Coronary artery (tissue), 2 donors: ENCODE measurements at regions not wholly inside any gene's neighbourhood (a gene's known extent, or its start where the extent isn't known, plus 50 kb on each side); places are given as distances from the start of the nearest gene placed in this dataset.
A peak's percentile ranks its signal among the peaks of the same experiment; 100 is the strongest.

Experiments
- DNase-seq: peaks from one replicate; pipeline ENCODE4 v3.0.0-alpha.2; 2017; ENCODE audit warnings: low spot score
- H3K27ac ChIP-seq, 2 donors: fragments of 200-600 bp; sonication (generic); one replicate each; pipeline ENCODE4 v1.5.1; 2016 to 2019
- H3K4me3 ChIP-seq: fragments of 200-600 bp; sonication (generic); 2 replicates; pipeline ENCODE4 v1.5.1; 2016; ENCODE audit warnings: mild to moderate bottlenecking, moderate library complexity
- CTCF ChIP-seq: fragments of 200-600 bp; sonication (generic); IDR thresholded peaks from one replicate; pipeline ENCODE4 v1.5.1; 2019; ENCODE audit warnings: antibody characterized with exemption

GRCh38 chr5:126335886-126336285 lies 87.3 kb upstream of the GRAMD2B start:
- no peak for TF ChIP-seq CTCF
- Histone ChIP-seq H3K27ac (no peak overlapping the region), H3K4me3 (no peak overlapping the region)
- DNase-seq: no peak

GRCh38 chr5:126338635-126339034 lies 84.6 kb upstream of the GRAMD2B start:
- DNase-seq: no peak
- H3K27ac ChIP-seq: no peak overlapping the region
- no peak for TF ChIP-seq CTCF
- H3K4me3 ChIP-seq: no peak overlapping the region

GRCh38 chr5:126339215-126339805 lies 83.9 kb upstream of the GRAMD2B start:
- no peak overlapping the region for H3K4me3 ChIP-seq
- no peak overlapping the region for H3K27ac ChIP-seq
- DNase-seq: no peak
- peak; percentile 83 for TF ChIP-seq CTCF

DNA sequence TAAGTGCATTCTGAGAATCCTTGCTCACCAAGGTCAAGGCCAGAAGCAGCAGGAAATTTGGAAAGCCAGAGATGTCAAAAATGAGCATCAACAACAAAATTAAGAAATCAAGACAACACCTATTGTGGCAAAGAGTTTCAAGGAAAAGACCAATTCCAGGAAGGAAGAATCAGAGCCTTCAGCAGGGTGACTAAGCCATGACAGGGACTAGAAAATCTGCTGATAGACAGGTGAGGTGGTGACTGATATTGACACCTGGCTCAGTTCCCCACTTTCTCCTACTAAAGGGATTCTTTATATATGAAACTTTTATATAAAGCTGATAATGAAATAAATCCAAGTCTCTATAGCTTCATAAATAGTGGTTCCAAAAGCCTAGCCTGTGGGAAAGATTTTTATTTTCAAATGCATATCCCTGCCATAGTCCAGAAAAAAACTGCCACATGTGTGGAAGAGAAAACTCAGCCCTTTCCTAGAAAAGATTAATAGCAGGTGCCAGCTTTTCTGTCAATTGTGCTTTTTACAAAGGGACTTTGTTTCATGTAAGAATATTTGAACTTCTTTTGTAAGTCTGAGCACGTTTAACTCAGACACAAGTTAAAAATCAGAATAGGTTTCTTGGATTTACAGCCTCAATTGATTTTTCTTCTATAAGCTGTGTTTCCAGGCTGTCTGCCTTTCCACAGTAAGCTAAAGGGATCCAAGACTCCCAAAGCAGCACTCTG lies 81.1 kb upstream of the GRAMD2B start:
- no peak for DNase-seq
- no peak for TF ChIP-seq CTCF
- Histone ChIP-seq H3K4me3 (no peak overlapping the region), H3K27ac (no peak overlapping the region)

DNA sequence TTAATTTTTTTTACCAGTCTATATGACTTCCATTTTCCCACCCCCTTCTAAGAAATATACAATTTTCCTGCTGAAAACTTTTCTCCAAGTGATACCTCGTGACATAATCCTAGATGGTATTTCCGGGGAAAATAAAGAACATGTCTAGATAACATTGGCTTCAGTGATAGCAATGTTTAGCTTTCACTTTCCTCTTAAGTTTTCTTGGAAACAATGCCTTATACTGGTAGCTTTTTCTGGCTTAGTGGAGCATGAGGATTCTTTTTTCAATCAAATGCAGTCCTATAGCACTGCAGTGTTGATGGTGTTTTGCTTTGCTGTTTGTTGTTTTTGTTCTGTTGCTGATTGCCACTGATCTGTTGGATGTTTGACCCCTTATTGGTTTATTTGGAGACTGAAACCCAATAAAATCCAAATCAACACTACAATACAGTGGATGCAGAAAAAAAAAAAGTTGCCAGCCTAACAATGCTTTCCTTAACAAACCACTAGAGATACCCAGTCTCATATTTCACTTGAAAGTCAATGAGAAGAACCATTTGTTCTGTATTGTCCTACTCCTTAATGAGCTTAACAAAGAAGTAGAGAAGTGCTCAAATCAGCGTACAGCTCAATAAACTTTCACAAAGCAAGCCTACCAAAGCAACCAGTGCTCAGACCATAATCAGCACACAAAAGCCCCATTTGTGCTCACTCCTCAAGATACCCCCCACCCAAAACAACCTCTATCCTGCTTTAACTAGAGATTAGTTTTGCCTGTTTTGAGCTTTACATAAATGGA lies 74.2 kb upstream of the GRAMD2B start:
- TF ChIP-seq CTCF: no peak
- no peak for DNase-seq
- no peak overlapping the region for H3K27ac ChIP-seq
- H3K4me3 ChIP-seq: peak overlapping the region; percentile 9

DNA sequence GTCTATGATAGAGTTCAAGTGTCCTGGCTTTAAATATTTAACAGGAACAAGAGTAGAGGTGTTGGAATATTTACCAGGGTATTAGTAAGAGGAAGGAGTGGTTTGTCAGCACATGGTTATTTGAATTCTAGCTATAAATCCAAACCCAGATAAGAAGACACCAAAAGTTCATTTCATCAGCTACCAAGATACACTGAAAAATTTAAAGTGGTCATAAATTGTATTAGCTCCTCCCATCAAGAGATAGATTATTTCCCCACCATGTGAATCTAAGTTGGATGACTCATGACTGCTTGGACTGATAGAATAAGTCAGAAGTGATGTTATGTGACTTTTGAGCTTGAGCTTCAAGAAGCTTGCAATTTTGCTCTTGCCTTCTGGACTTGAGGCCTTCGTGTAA lies 72.1 kb upstream of the GRAMD2B start:
- DNase-seq: no peak
- no peak overlapping the region for H3K27ac ChIP-seq
- no peak for TF ChIP-seq CTCF
- H3K4me3 ChIP-seq: no peak overlapping the region
